Central memory CD8-positive, alpha-beta T cell (primary cell): ENCODE measurements at regions not wholly inside any gene's neighbourhood (a gene's known extent, or its start where the extent isn't known, plus 50 kb on each side); places are given as distances from the start of the nearest gene placed in this dataset.

Experiments used
- ATAC-seq: fragments of 150-1000 bp; cut with Tn5 transposase; replicated peaks from 2 replicates; pipeline ENCODE4 v1.10.0; 2022; ENCODE audit warnings: mild to moderate bottlenecking, moderate FRiP score, moderate number of reproducible peaks; ENCODE audit not compliant: poor library complexity, severe bottlenecking; ENCODE audit errors: extremely low read depth
- DNase-seq, 2 donors: peaks; one replicate each; pipeline ENCODE4 v3.0.0; 2021; ENCODE audit warnings: low spot score in 2 of 2
- H3K27ac Mint-ChIP-seq: one replicate; pipeline ENCODE4 v1.8.0; 2022; ENCODE audit warnings: low read depth, mild to moderate bottlenecking, moderate library complexity, mixed read lengths
- H3K27me3 Mint-ChIP-seq: one replicate; pipeline ENCODE4 v1.8.0; 2022; ENCODE audit warnings: mixed read lengths
- H3K36me3 Mint-ChIP-seq: one replicate; pipeline ENCODE4 v1.8.0; 2022; ENCODE audit warnings: mild to moderate bottlenecking, moderate library complexity, mixed read lengths; ENCODE audit not compliant: insufficient read depth
- H3K4me1 Mint-ChIP-seq: one replicate; pipeline ENCODE4 v1.8.0; 2022; ENCODE audit warnings: mixed read lengths
- H3K4me3 Mint-ChIP-seq: one replicate; pipeline ENCODE4 v1.8.0; 2022; ENCODE audit warnings: mild to moderate bottlenecking, moderate library complexity, mixed read lengths
- H3K9me3 Mint-ChIP-seq: one replicate; pipeline ENCODE4 v1.8.0; 2022; ENCODE audit warnings: mixed read lengths

DNA sequence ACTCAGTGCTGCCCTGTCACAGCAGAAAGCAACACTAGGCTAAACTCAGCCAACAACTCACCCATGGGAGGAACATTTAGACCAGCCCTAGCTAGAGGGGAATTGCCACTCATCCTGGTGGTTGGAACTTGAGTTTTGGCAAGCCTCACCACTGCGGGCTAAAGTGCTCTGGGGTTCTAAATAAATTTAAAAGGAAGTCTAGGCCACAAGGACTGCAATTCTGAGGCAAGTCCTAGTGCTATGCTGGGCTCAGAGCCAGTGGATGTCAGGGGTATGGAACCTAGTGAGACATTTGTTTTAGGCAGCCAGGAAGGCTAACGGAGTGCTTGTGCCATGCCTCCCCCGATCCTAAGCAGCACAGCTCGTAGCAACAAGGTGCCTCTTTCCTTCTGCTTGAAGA lies 78.0 kb downstream of the RGS13 start:
- DNase-seq, result no peak
- H3K27ac Mint-ChIP-seq, result no peak overlapping the region
- no peaks in the 10 kb centered on the region for H3K36me3 Mint-ChIP-seq
- no peak for ATAC-seq
- H3K9me3 Mint-ChIP-seq, result peaks cover 20% of the 10 kb centered on the region
- no peaks in the 10 kb centered on the region for H3K4me1 Mint-ChIP-seq
- H3K4me3 Mint-ChIP-seq, result no peak overlapping the region
- H3K27me3 Mint-ChIP-seq, result peaks cover 29% of the 10 kb centered on the region

DNA sequence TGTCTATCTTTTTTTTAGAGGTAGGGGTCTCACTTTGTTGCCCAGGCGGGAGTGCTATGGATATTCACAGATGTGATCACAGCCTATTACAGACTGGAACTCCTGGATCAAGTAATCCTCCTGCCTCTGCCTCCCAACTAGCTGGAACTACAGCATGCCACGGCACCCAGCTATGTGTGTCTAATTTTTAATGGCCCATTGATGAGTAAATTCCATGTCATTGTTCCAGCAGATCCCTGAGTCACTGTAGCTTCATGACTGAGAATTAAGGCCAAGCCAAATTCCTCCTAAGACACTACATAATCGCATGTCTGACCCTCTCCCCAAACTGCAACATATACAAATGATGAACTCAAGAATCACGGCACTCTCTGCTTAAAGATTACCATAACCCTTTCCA lies 84.2 kb upstream of the RGS2 start:
- H3K9me3 Mint-ChIP-seq, result peaks cover 3% of the 10 kb centered on the region
- no peak for DNase-seq
- no peak for ATAC-seq
- no peak overlapping the region for H3K4me3 Mint-ChIP-seq
- no peaks in the 10 kb centered on the region for H3K4me1 Mint-ChIP-seq
- H3K36me3 Mint-ChIP-seq, result no peaks in the 10 kb centered on the region
- no peak overlapping the region for H3K27ac Mint-ChIP-seq
- no peaks in the 10 kb centered on the region for H3K27me3 Mint-ChIP-seq

DNA sequence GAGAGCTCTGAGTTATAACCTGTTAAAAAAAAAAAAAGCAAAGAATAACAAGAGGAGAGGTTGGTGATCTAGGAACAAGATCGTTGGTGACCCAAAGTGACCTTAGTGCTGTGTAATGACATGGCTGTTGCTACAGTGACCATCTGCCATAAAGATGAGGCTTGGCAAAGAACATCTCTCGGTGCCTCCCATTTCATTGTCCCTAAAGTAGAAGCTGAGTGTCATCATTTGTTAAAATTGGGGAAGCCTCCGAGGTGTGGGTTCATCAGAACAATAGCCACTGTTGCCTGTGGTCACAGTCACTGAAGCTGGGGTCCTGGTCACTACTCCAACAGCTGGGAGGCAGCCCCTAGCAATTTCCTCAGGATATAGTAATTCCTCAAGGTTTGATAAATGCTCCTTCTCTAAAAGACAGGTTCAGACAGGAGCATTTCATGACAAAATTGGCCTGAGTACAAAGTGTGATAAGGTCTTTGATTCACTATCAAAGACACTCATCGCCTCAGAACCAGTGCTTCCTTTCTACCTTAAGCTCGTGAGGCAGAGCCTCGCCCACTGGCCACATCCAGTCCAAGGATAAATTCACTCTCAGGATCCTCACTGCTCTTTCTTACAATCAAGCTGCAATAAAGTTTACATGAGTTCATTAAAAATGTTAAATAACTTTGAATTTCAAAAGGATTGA lies 81.9 kb upstream of the RGS2 start:
- no peaks in the 10 kb centered on the region for H3K4me1 Mint-ChIP-seq
- ATAC-seq, result no peak

DNA sequence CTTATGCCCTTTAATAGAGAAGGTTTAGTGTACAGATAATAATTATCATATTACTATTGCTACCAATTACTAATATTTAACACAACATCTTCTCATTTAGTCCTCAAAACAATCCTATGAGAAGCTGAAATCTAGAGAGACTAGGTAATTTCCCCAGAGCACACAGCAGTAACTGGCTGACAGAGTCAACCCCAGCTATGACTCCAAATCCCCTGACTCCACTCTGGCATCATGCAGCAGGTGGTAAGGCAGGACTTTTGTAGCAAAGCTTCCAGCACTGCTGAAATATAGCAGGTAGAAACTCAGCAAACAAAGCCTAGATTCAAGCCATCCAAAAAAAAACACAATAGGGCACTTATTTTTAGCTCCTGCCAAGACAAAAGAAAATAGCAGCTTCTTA lies 79.3 kb upstream of the RGS2 start:
- Mint-ChIP-seq H3K27me3 (no peaks in the 10 kb centered on the region), H3K36me3 (no peaks in the 10 kb centered on the region), H3K4me3 (no peak overlapping the region), H3K4me1 (no peaks in the 10 kb centered on the region), H3K27ac (no peak overlapping the region), H3K9me3 (no peaks in the 10 kb centered on the region)
- DNase-seq (no peak), ATAC-seq (no peak)

More for the DNA sequence above, 81.9 kb upstream of the RGS2 start:
- H3K27me3 Mint-ChIP-seq, result no peaks in the 10 kb centered on the region
- no peak overlapping the region for H3K27ac Mint-ChIP-seq
- H3K9me3 Mint-ChIP-seq, result no peaks in the 10 kb centered on the region
- H3K36me3 Mint-ChIP-seq, result no peaks in the 10 kb centered on the region
- no peak for DNase-seq
- no peak overlapping the region for H3K4me3 Mint-ChIP-seq

DNA sequence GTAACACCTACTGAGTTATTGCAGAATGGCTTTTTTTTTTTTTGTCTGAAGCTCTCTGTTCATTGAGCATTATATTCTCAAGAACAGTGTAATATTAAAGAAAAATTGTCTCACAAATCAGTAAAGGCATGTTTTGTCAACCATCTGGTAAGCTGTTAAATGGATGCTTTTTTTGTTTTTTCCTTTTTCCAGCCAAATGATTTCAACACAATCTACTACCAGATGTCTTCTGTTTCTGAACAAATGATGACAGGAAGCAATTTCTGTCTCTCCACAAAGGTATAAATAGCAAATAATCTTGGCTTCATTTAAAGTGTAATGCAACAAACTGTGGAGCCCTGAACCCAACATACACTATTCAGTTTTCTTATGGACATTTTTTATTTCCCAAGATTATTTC lies 78.6 kb upstream of the RGS2 start:
- ATAC-seq (no peak), DNase-seq (no peak)
- H3K36me3 Mint-ChIP-seq, result no peaks in the 10 kb centered on the region
- no peaks in the 10 kb centered on the region for H3K9me3 Mint-ChIP-seq
- H3K27ac Mint-ChIP-seq, result no peak overlapping the region
- no peaks in the 10 kb centered on the region for H3K4me1 Mint-ChIP-seq
- H3K27me3 Mint-ChIP-seq, result no peaks in the 10 kb centered on the region
- H3K4me3 Mint-ChIP-seq, result no peak overlapping the region

DNA sequence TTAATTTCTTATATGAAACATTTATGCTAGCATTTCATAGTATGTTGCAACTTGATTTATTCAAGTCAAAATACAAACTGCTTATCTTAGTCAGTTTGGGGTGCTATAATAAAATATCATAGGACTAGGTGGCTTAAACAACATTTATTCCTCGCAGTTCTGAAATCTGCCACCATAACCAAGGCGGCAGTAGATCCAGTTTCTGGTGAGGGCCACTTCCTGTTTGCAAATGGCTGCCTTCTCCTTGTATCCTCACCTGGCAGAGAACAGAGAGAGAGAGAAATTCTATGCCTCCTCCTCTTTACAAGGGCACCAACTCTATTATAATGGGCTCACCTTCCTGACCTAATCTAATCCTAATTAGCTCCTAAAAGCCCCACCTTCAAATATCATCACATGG lies 76.1 kb upstream of the RGS2 start:
- DNase-seq (no peak), ATAC-seq (peak; percentile 28)
- no peaks in the 10 kb centered on the region for H3K27me3 Mint-ChIP-seq
- H3K4me1 Mint-ChIP-seq, result no peaks in the 10 kb centered on the region
- H3K36me3 Mint-ChIP-seq, result no peaks in the 10 kb centered on the region
- H3K9me3 Mint-ChIP-seq, result no peaks in the 10 kb centered on the region
- H3K27ac Mint-ChIP-seq, result no peak overlapping the region
- no peak overlapping the region for H3K4me3 Mint-ChIP-seq

DNA sequence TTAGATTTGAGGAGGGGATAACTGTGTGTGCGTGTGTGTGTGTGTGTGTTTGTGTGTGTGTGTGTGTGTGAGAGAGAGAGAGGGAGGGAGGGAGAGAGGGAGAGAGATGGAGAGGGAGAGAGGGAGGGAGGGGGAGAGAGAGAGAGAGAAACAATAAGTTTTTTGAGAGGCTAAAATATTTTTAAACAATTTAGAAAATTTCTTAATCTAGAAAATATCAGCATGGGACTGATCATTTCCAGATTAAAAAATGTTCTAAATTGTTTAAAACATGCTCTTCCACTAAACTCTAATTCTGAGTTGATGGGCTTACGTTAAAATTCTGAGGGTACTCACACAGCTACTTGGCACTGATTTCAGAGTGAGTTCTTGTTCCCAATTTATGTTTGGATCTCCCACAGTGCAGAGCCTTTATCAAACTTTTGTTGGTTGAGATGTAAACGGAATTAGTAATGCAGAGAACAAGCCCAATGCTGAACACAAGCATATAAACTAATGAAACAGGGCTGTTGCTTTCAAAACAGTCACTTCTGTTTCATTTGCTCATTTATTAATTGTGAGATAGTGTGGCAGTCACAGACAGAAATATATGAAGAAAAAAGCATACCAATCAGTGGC lies 73.4 kb upstream of the RGS2 start:
- Mint-ChIP-seq H3K9me3 (no peaks in the 10 kb centered on the region), H3K4me3 (no peak overlapping the region), H3K4me1 (no peaks in the 10 kb centered on the region), H3K27ac (no peak overlapping the region), H3K36me3 (no peaks in the 10 kb centered on the region), H3K27me3 (peaks cover 7% of the 10 kb centered on the region)
- DNase-seq, result no peak
- ATAC-seq, result no peak

DNA sequence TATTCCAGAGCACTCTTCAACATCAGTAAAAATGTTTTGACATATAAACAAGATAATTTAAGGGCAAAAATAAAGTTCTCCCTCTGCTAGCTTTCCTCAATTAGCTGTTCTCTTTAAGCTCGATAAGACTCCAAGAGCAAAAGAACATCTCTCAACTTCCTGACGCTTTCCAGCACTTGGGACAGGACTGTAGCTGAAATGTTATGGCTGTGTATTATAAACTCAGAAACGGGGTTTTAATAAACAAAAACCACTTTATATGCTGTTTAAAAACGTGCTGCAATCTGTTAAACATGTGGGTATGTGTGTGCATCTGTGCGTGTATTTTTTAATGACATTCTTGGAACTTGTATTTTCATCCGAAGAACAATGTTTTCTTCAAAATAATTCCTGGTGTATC lies 71.5 kb upstream of the RGS2 start:
- Mint-ChIP-seq H3K9me3 (no peaks in the 10 kb centered on the region), H3K27me3 (peaks cover 7% of the 10 kb centered on the region), H3K27ac (no peak overlapping the region), H3K4me1 (no peaks in the 10 kb centered on the region), H3K36me3 (no peaks in the 10 kb centered on the region), H3K4me3 (no peak overlapping the region)
- DNase-seq, result no peak
- no peak for ATAC-seq

DNA sequence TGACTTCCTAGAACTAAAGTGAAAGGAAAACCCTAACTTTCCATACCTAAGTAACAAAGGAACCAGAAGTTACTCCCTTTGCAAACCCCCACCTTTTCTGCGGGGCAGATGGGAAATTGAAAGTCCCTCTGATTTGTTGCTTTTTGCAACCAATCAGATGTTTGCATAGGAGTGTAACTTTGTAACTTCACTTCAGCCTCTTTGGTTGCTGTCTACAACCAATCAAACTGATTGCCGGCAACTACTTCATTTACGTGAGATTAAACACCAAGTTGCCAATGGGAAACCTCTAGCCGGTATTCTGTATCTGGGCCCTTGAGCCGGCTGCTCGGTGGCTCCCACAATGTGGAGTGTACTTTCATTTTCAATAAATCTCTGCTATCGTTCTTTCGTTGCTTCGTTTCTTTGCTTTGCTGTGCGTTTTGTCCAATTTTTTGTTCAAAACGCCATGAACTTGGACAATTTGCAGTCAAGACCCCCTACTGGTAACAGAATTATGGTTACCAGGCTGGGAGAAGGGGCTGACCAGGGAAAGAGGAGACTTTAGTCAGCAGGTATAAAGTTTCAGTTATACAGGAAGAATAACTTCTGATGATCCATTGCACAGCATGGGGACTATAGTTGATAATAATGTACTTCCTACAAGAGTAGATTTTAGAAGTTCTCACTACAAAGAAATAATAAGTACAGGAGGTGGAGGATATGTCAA lies 69.2 kb upstream of the RGS2 start:
- no peaks in the 10 kb centered on the region for H3K9me3 Mint-ChIP-seq
- H3K36me3 Mint-ChIP-seq, result no peaks in the 10 kb centered on the region
- H3K27ac Mint-ChIP-seq, result no peak overlapping the region
- no peak for DNase-seq
- H3K4me1 Mint-ChIP-seq, result no peaks in the 10 kb centered on the region
- no peak for ATAC-seq
- peaks cover 7% of the 10 kb centered on the region for H3K27me3 Mint-ChIP-seq
- no peak overlapping the region for H3K4me3 Mint-ChIP-seq

DNA sequence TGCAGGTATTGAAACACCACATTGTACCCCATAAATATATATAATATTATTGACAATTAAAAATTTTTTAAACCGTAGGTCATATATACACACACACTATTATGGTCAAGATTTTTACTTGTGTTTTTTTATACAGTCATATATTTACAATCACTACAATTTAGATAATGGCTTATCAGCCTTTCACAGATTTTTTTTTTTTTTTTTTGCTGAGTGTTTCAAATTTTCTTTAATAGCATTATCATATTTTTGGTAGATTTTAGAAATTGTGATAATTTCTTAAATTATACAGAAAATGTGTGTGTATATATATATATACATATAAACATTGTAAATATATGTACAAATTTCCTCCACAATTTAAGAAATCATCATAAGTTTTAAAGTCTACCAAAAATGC lies 68.6 kb upstream of the RGS2 start:
- peaks cover 7% of the 10 kb centered on the region for H3K27me3 Mint-ChIP-seq
- no peak overlapping the region for H3K27ac Mint-ChIP-seq
- DNase-seq, result no peak
- no peaks in the 10 kb centered on the region for H3K36me3 Mint-ChIP-seq
- H3K9me3 Mint-ChIP-seq, result no peaks in the 10 kb centered on the region
- no peak overlapping the region for H3K4me3 Mint-ChIP-seq
- ATAC-seq, result no peak
- H3K4me1 Mint-ChIP-seq, result no peaks in the 10 kb centered on the region

DNA sequence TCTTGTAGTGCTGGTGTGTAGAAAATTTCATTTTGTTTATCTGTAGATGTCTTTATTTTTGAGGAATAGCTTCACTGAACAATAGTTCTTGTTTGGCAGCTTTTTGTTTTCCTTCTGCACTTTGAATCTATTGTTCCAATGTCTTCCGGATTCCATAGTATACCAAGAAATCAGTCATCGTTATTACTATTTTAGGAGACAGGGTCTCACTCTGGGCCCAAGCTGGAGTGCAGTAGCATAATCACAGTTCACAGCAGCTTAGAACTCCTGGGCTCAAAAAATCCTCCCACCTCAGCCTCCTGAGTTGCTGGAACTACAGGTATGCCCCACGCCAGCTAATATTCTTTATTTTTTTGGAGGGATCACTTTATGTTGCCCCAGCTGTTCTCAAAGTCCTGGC lies 67.7 kb upstream of the RGS2 start:
- ATAC-seq (no peak), DNase-seq (no peak)
- Mint-ChIP-seq H3K27me3 (peaks cover 7% of the 10 kb centered on the region), H3K9me3 (no peaks in the 10 kb centered on the region), H3K36me3 (no peaks in the 10 kb centered on the region), H3K4me1 (no peaks in the 10 kb centered on the region), H3K27ac (no peak overlapping the region), H3K4me3 (no peak overlapping the region)

DNA sequence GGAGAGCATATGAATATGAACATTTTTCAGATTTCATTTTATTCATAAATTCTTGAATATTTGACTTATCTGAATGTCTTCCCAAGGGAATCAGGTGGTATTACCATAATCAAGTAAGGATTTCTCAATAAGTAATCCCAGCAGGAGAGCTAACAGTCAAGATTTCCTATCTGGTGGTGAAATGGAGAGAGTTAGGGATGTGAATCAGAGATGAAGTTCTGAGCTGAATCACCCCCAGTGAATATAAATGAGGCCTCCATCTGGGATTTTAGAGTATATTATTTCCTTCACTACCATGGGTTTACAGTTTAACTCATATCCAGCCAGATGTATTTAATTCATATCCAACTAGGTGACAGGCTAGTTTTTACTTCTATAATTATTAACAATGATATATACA lies 61.5 kb upstream of the RGS2 start:
- ATAC-seq (no peak), DNase-seq (no peak)
- H3K36me3 Mint-ChIP-seq, result no peaks in the 10 kb centered on the region
- no peak overlapping the region for H3K4me3 Mint-ChIP-seq
- H3K27me3 Mint-ChIP-seq, result no peaks in the 10 kb centered on the region
- no peak overlapping the region for H3K27ac Mint-ChIP-seq
- no peaks in the 10 kb centered on the region for H3K4me1 Mint-ChIP-seq
- no peaks in the 10 kb centered on the region for H3K9me3 Mint-ChIP-seq

DNA sequence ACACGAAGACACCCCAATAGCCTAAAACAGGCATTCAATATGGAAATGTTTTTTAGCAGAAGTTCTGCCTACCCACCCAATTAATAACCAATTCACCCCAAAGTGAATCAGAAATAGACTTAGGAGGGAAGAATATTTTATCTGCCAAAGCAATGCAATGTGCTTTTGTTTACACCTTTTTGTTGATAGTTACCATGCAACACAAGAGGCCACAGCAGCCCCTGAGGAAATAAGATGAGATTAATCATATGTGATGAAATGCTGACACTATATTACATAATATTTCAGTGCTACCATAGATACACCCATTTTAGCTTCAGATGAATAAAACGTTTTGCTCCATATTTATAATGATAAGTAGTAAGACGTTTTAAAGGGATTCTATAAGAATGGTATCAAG lies 60.9 kb upstream of the RGS2 start:
- Mint-ChIP-seq H3K4me3 (no peak overlapping the region), H3K27me3 (no peaks in the 10 kb centered on the region), H3K4me1 (no peaks in the 10 kb centered on the region), H3K27ac (no peak overlapping the region), H3K36me3 (no peaks in the 10 kb centered on the region), H3K9me3 (no peaks in the 10 kb centered on the region)
- ATAC-seq (peak; percentile 24), DNase-seq (no peak)
